ENCODE measurements at regions not wholly inside any gene's neighbourhood (a gene's known extent, or its start where the extent isn't known, plus 50 kb on each side); places are given as distances from the start of the nearest gene placed in this dataset.

GRCh38 chr2:238558456-238559099, 131.9 kb downstream of the ASB1 start:
- H4K20me1 ChIP-seq (ENCODE audit: insufficient read depth) = no peaks in the 10 kb centered on the region
- H3K27me3 ChIP-seq (replicated peaks; ENCODE audit: insufficient read depth) = no peaks in the 10 kb centered on the region
- H3K9me3 ChIP-seq (ENCODE audit: low read depth) = no peaks in the 10 kb centered on the region
- H3F3A ChIP-seq (ENCODE audit: insufficient read depth) = no peaks in the 10 kb centered on the region
- no peak overlapping the region for H3K27ac ChIP-seq
- no peaks in the 10 kb centered on the region for H3K36me3 ChIP-seq (ENCODE audit: low read depth)
- no peaks in the 10 kb centered on the region for H3K4me1 ChIP-seq (ENCODE audit: insufficient read depth)
- in situ Hi-C loops (cut with MboI) = no loop called here
- H3K4me2 ChIP-seq (ENCODE audit: unreplicated experiment) = no peak overlapping the region
- H3K79me2 ChIP-seq (ENCODE audit: insufficient read depth) = no peaks in the 10 kb centered on the region
- H3K4me3 ChIP-seq = no peak overlapping the region
- no peak overlapping the region for H3K9ac ChIP-seq
- no peak overlapping the region for H2AFZ ChIP-seq
- 84 to 86% methylated on average over 19 of the region's 19 CpGs for WGBS, 2 experiments (ENCODE audit: low coverage in 1 of 2, low lambda C conversion rate in 2 of 2, missing lambda C conversion rate in 2 of 2)
- no peaks in the 10 kb centered on the region for H3K9me2 ChIP-seq (ENCODE audit: insufficient read depth)
- TF ChIP-seq EZH2phosphoT487 (IDR thresholded peaks at IDR 0.05; ENCODE audit: insufficient read depth, low read depth) (no peak), EZH2 (IDR thresholded peaks at IDR 0.05; ENCODE audit: insufficient read depth, poor library complexity, severe bottlenecking) (no peak)
- DNase-seq = no peak

GRCh38 chr2:238560234-238560633, 133.5 kb downstream of the ASB1 start:
- no peak overlapping the region for H2AFZ ChIP-seq
- no peaks in the 10 kb centered on the region for H3F3A ChIP-seq (ENCODE audit: insufficient read depth)
- H3K27ac ChIP-seq = no peak overlapping the region
- no peaks in the 10 kb centered on the region for H3K36me3 ChIP-seq (ENCODE audit: low read depth)
- H3K9me3 ChIP-seq (ENCODE audit: low read depth) = no peaks in the 10 kb centered on the region
- no peak overlapping the region for H3K4me2 ChIP-seq (ENCODE audit: unreplicated experiment)
- no peaks in the 10 kb centered on the region for H3K9me2 ChIP-seq (ENCODE audit: insufficient read depth)
- H3K9ac ChIP-seq = no peak overlapping the region
- H4K20me1 ChIP-seq (ENCODE audit: insufficient read depth) = no peaks in the 10 kb centered on the region
- DNase-seq = no peak
- H3K27me3 ChIP-seq (replicated peaks; ENCODE audit: insufficient read depth) = no peaks in the 10 kb centered on the region
- no peaks in the 10 kb centered on the region for H3K4me1 ChIP-seq (ENCODE audit: insufficient read depth)
- no peaks in the 10 kb centered on the region for H3K79me2 ChIP-seq (ENCODE audit: insufficient read depth)
- TF ChIP-seq EZH2phosphoT487 (IDR thresholded peaks at IDR 0.05; ENCODE audit: insufficient read depth, low read depth) (no peak), EZH2 (IDR thresholded peaks at IDR 0.05; ENCODE audit: insufficient read depth, poor library complexity, severe bottlenecking) (no peak)
- in situ Hi-C loops (cut with MboI) = no loop called here
- H3K4me3 ChIP-seq = no peak overlapping the region
- WGBS, 2 experiments (ENCODE audit: low coverage in 1 of 2, low lambda C conversion rate in 2 of 2, missing lambda C conversion rate in 2 of 2) = 82 to 87% methylated on average over 10 to 11 of the region's 11 CpGs

- no peaks in the 10 kb centered on the region for H3K36me3 ChIP-seq (ENCODE audit: low read depth)
- no peak overlapping the region for H3K4me2 ChIP-seq (ENCODE audit: unreplicated experiment)
- DNase-seq = peak; percentile 13
- no peak for TF ChIP-seq EZH2 (IDR thresholded peaks at IDR 0.05; ENCODE audit: insufficient read depth, poor library complexity, severe bottlenecking)
- no peak for TF ChIP-seq EZH2phosphoT487 (IDR thresholded peaks at IDR 0.05; ENCODE audit: insufficient read depth, low read depth)
- no peaks in the 10 kb centered on the region for H3K4me1 ChIP-seq (ENCODE audit: insufficient read depth)
- H3K9me3 ChIP-seq (ENCODE audit: low read depth) = no peaks in the 10 kb centered on the region
- no peak overlapping the region for H3K4me3 ChIP-seq
- 77 to 78% methylated on average over 6 of the region's 6 CpGs for WGBS, 2 experiments (ENCODE audit: low coverage in 1 of 2, low lambda C conversion rate in 2 of 2, missing lambda C conversion rate in 2 of 2)
- in situ Hi-C loops (cut with MboI) = no loop called here
- H4K20me1 ChIP-seq (ENCODE audit: insufficient read depth) = no peaks in the 10 kb centered on the region
- H3K79me2 ChIP-seq (ENCODE audit: insufficient read depth) = no peaks in the 10 kb centered on the region
- H3K9ac ChIP-seq = no peak overlapping the region
- no peaks in the 10 kb centered on the region for H3K9me2 ChIP-seq (ENCODE audit: insufficient read depth)
- H3F3A ChIP-seq (ENCODE audit: insufficient read depth) = no peaks in the 10 kb centered on the region
- H2AFZ ChIP-seq = no peak overlapping the region
- H3K27me3 ChIP-seq (replicated peaks; ENCODE audit: insufficient read depth) = no peaks in the 10 kb centered on the region
- H3K27ac ChIP-seq = no peak overlapping the region
These were observed 134.5 kb downstream of the ASB1 start for GRCh38 chr2:238561230-238561629.

GRCh38 chr2:238562446-238562845, 135.7 kb downstream of the ASB1 start:
- TF ChIP-seq EZH2phosphoT487 (IDR thresholded peaks at IDR 0.05; ENCODE audit: insufficient read depth, low read depth) = no peak
- no peak for TF ChIP-seq EZH2 (IDR thresholded peaks at IDR 0.05; ENCODE audit: insufficient read depth, poor library complexity, severe bottlenecking)
- H3K4me2 ChIP-seq (ENCODE audit: unreplicated experiment) = no peak overlapping the region
- H3K9me2 ChIP-seq (ENCODE audit: insufficient read depth) = no peaks in the 10 kb centered on the region
- H3K27me3 ChIP-seq (replicated peaks; ENCODE audit: insufficient read depth) = no peaks in the 10 kb centered on the region
- 95% methylated on average over 8 of the region's 8 CpGs for WGBS, 2 experiments (ENCODE audit: low coverage in 1 of 2, low lambda C conversion rate in 2 of 2, missing lambda C conversion rate in 2 of 2)
- in situ Hi-C loops (cut with MboI) = no loop called here
- no peak overlapping the region for H2AFZ ChIP-seq
- H3K9me3 ChIP-seq (ENCODE audit: low read depth) = no peaks in the 10 kb centered on the region
- no peaks in the 10 kb centered on the region for H4K20me1 ChIP-seq (ENCODE audit: insufficient read depth)
- no peaks in the 10 kb centered on the region for H3F3A ChIP-seq (ENCODE audit: insufficient read depth)
- H3K79me2 ChIP-seq (ENCODE audit: insufficient read depth) = no peaks in the 10 kb centered on the region
- no peak overlapping the region for H3K27ac ChIP-seq
- no peak overlapping the region for H3K4me3 ChIP-seq
- no peaks in the 10 kb centered on the region for H3K4me1 ChIP-seq (ENCODE audit: insufficient read depth)
- H3K9ac ChIP-seq = no peak overlapping the region
- DNase-seq = no peak
- no peaks in the 10 kb centered on the region for H3K36me3 ChIP-seq (ENCODE audit: low read depth)

GRCh38 chr2:238563551-238563950, 136.8 kb downstream of the ASB1 start:
- no peaks in the 10 kb centered on the region for H3K9me2 ChIP-seq (ENCODE audit: insufficient read depth)
- H2AFZ ChIP-seq = no peak overlapping the region
- no peaks in the 10 kb centered on the region for H3K27me3 ChIP-seq (replicated peaks; ENCODE audit: insufficient read depth)
- 75% methylated on average over 10 of the region's 10 CpGs for WGBS, 2 experiments (ENCODE audit: low coverage in 1 of 2, low lambda C conversion rate in 2 of 2, missing lambda C conversion rate in 2 of 2)
- TF ChIP-seq EZH2phosphoT487 (IDR thresholded peaks at IDR 0.05; ENCODE audit: insufficient read depth, low read depth) = no peak
- no peak for TF ChIP-seq EZH2 (IDR thresholded peaks at IDR 0.05; ENCODE audit: insufficient read depth, poor library complexity, severe bottlenecking)
- H3F3A ChIP-seq (ENCODE audit: insufficient read depth) = no peaks in the 10 kb centered on the region
- H3K9me3 ChIP-seq (ENCODE audit: low read depth) = no peaks in the 10 kb centered on the region
- no peaks in the 10 kb centered on the region for H3K79me2 ChIP-seq (ENCODE audit: insufficient read depth)
- H3K36me3 ChIP-seq (ENCODE audit: low read depth) = no peaks in the 10 kb centered on the region
- H4K20me1 ChIP-seq (ENCODE audit: insufficient read depth) = no peaks in the 10 kb centered on the region
- no peaks in the 10 kb centered on the region for H3K4me1 ChIP-seq (ENCODE audit: insufficient read depth)
- DNase-seq = no peak
- H3K27ac ChIP-seq = no peak overlapping the region
- no peak overlapping the region for H3K4me3 ChIP-seq
- no peak overlapping the region for H3K9ac ChIP-seq
- no peak overlapping the region for H3K4me2 ChIP-seq (ENCODE audit: unreplicated experiment)
- in situ Hi-C loops (cut with MboI) = no loop called here

Data from GM23248 (cell line).